ENCODE measurements at regions not wholly inside any gene's neighbourhood (a gene's known extent, or its start where the extent isn't known, plus 50 kb on each side); places are given as distances from the start of the nearest gene placed in this dataset.

DNA sequence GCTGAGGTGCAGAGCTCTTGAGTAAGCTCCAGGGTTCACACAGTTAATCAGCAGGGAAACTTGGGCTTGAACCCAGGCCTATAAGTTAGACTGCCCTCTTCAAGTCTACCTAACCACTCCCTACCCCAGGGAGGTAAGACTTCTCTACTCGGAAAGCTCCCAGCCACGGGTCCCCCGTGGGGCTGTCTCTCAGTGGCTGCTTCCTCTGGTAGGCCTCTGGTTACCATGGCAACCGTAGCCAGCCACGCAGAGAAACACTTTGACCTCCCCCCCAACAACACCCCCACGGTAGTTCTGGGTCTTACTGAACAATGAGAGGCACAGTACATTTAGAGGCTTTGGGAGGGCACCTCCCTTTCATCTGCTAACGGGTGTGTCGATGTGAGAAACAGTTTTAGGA lies 245.2 kb downstream of the AACS start:
- no peak for TF ChIP-seq CTCF (IDR thresholded peaks at IDR 0.05 in 4 of 5, conservative IDR thresholded peaks at IDR 0.05 in 1 of 5)
- TF ChIP-seq POLR2A (IDR thresholded peaks at IDR 0.05), result no peak

All from gastrocnemius medialis (tissue), 4 donors.